Esophagus muscularis mucosa (tissue), 3 donors: ENCODE measurements at regions not wholly inside any gene's neighbourhood (a gene's known extent, or its start where the extent isn't known, plus 50 kb on each side); places are given as distances from the start of the nearest gene placed in this dataset.

Source experiments
- CTCF ChIP-seq, 3 experiments: fragments of 200-600 bp in 2 of 3; fragments of 450-650 bp in 1 of 3; sonication (generic) in 2 of 3; IDR thresholded peaks; one replicate each; pipeline ENCODE4 v1.5.1; 2017 to 2019; ENCODE audit warnings: antibody characterized with exemption in 3 of 3, mild to moderate bottlenecking in 2 of 3, moderate library complexity in 1 of 3
- POLR2A ChIP-seq: fragments of 450-650 bp; IDR thresholded peaks from one replicate; pipeline ENCODE4 v1.6.1; 2017; ENCODE audit warnings: antibody characterized with exemption, moderate library complexity, mild to moderate bottlenecking, low read depth
- POLR2AphosphoS5 ChIP-seq, 2 donors: sonication (generic); formaldehyde crosslinking; IDR thresholded peaks; one replicate each; pipeline ENCODE4 v1.6.1; 2017; ENCODE audit warnings: antibody characterized with exemption in 2 of 2

GRCh38 chr11:45024316-45024715 is 73.6 kb upstream of the TP53I11 start:
- TF ChIP-seq CTCF (IDR thresholded peaks at IDR 0.05), result no peak
- no peak for TF ChIP-seq POLR2A
- no peak for TF ChIP-seq POLR2AphosphoS5 (IDR thresholded peaks at IDR 0.05)
